ENCODE measurements at regions not wholly inside any gene's neighbourhood (a gene's known extent, or its start where the extent isn't known, plus 50 kb on each side); places are given as distances from the start of the nearest gene placed in this dataset.
"Not testable (repeated sequence)": the region's sequence is repeated elsewhere in the genome, so short reads cannot be mapped to it uniquely, and the experiment has no call there.

DNA sequence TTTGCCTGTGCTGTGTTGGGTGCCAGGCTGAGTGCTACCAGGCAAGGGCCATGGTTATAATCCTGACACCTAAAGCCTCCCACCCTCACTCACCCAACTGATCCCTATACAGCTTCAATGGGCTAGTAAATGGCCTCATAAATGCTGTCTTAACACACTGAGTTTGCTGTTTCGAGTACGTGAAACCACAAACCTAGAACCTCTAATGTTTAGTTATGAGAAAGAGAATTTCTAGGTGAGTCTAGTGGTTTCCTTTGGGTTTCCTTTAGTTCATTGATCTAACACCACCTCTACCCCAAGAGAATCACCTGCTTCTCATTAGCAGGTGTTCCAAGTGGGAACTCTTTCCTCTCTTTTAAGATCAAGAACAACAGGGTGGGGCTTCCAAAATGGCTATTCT is 172.0 kb downstream of the MC4R start:
- no peak for DNase-seq

DNA sequence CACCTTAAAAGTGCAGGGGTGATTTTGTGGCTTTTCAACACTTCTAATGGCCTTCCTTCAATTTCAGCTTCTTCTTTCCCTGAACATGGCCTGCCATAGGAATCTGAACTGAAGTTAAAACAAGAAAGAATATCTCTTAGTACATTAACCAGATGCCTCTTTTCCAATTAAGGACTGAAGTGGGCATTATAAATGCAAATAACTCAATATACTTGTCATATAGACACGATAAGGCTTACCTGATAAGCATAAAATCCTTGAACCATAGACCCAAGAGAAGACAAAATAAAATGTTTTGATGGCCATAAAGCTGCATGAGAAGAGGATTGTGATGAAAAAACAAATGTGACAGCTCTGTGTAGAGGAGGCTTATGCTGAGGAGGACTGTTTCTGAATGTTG is 173.1 kb downstream of the MC4R start:
- no peak for DNase-seq

DNA sequence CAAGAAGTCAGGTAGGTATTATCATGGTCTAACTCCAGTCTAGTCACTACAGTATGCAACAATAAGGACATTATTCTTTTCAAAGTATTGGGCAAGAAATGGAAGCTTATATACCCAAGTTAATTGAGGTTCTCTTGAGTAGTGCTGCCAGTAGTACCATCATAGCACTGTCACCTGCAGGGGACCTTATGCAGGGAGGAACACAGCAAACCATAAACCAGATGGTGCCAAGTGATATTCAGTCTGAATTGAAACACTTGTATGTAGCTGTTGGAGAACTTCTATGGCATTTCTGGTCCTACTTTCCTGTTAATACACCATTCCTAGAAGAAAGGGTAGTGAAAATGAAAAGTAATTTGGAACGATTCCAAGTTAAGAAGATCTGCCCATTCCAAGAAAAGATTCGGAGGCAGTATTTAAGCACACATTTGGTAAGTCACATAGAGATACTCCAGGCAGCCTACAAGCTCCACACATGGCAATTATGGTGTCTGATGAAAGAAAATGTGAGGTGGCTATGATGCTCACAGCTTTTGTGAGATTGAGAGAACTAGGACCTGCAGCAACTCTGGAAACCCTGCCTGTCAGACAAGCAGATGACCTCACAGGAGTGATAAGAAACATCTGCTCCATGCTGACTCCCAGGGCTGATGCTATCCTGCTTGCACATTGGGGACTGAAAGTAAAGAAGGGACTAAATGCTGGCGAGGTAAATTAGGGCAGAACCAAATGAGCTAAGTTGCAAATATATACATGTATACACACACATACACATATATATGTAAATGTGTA is 174.7 kb downstream of the MC4R start:
- no peak for DNase-seq

DNA sequence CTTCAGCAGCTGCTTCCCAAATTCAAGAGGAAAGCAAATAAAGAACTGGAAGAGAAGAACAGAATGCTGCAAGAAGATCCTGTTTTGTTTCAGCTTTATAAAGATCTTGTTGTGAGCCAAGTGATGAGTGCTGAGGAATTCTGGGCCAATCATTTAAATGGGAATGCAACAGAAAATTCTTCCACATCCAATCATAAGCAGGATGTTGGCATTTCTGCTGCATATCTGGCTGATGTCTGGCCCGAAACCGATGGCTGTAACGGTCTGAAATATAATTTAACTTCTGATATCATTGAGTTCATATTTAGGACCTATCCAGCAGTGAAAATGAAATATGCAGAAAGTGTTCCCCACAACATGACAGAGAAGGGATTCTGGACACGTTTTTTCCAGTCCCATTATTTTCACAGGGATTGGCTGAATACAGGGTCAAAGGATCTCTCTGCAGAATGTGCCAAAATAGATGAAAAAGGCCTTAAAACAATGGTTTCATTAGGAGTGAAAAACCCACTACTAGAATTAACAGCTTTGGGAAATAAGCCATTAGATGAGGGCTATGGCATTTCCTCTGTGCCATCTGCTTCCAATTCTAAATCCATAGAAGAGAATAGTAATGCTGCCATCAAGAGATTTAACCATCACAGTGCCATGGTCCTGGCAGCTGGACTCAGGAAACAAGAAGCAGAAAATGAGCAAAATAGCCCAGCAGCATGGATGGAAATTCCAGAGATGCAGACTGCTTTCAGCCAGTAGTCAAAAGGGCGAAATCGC is 175.6 kb downstream of the MC4R start:
- no peak for DNase-seq

DNA sequence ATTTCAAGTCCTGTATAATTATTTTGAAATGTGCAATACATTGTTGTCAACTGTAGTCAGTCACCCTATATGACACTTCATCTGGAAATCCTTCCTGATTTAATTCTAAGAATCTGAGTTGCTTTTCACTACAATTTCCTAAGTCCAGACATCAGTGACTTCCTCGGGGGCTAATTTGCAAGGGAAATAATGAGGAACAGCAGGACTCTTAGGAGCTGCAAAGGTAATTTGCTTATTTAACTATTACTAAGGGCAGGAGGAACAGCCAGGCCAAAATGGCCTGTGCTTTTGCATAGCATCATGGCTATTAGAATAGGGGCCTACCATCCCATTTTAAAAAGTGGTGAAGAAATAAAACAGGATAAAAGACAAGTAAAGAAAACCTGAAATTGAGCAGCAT is 178.8 kb downstream of the MC4R start:
- no peak for DNase-seq

DNA sequence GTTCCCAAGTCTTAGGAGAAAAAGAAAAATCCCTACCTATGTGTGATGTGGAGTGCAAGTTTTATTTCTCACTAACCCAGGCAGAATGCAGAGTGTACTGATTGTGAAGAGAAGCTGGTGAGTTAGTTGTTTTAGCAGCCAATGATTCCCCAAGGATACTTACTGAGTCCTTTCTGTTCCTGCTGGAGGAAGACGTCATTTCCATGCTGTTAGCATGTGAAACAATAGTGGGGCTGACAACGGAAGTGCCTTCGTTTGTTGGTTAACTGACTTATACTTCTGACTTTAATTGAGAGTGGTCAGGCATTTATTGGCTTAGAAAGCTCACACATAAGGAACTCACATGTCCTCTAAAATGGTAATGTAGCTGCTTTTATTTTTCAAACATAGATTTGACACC is 180.6 kb downstream of the MC4R start:
- DNase-seq = no peak

DNA sequence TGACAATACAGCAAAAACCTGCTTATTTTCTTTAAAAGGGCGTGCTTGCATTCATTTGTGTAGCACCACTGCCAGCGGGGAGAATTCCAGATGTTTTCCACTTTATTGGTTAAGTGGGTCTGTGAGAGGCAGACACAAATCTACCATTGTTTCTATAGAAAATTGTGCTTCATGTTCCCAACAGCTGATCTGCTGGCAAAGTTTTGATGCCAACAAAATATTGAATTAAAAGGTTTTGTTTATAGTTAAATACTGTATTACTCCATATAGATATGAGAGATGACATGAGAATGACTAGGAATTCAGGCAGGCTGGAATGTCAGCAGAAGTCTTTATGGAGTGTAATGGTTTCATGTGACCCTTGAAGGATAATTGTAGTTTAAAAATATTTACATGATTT is 182.7 kb downstream of the MC4R start:
- DNase-seq = no peak

DNA sequence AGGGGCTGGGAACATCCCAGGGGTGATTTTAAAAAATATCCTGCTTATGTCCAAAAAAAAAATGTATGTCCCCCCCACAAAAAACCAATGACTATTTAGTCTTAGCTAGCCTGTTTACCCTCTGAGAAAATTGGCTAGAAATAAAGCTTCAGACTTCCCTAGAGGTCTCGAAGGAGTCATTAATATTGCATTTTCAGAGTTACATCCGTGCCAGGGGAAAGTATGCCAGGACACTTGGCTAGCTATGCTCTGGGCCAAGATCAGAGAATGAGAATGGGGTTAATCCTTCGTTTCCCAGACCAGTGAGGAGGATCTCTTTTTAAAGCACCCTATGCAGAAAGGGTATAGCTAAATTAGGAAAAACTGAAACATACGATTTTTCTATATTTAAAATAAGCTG is 183.6 kb downstream of the MC4R start:
- DNase-seq = peak; percentile 29

DNA sequence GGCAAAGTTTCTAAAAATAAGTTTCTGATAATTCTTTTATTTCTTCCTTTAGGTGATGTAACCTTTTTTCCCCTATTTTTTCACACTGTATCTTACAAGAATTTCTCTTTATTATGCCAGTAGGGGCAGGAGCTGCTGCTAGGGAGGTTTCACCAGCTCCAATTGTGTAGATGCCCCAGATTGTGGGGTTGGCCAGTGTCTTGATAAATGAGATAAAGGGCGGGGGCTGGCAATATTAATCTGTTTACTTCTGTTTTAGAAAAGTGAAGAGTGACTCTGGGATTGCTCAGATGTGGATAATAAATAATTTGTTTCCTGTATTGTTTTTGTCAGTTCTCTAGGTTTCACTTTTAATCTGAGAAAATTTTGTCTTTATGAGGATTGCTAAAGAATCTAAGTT is 190.4 kb downstream of the MC4R start:
- DNase-seq = no peak

DNA sequence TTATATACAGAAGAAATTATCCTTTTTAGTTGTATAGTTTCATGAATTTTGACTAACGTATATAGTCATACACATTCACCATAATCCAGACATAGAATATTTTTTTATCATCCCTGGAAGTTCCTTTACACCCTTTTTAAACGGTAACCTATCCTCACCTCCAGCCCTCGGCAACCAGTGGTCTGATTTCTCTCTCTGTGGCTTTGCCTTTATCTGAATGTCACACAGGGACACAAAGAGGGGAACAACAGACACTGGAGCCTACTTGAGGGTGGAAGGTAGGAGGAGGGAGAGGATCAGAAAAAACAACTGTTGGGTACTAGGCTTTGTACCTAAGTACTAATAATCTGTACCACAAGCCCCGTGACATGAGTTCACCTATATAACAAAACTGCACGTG is 191.9 kb downstream of the MC4R start:
- no peak for DNase-seq

DNA sequence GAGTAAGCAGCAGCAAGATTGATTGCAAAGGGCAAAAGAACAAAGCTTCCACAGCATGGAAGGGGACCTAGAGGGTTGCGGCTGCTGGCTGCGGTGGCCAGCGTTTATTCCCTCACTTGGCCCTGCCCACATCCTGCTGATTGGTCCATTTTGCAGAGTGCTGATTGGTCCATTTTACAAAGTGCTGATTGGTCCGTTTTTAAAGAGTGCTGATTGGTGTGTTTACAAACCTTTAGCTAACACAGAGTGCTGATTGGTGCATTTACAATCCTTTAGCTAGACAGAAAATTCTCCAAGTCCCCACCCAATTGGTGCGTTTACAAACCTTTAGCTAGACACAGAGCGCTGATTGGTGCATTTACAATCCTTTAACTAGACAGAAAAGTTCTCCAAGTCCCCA is 194.4 kb downstream of the MC4R start:
- not testable (repeated sequence) for DNase-seq

DNA sequence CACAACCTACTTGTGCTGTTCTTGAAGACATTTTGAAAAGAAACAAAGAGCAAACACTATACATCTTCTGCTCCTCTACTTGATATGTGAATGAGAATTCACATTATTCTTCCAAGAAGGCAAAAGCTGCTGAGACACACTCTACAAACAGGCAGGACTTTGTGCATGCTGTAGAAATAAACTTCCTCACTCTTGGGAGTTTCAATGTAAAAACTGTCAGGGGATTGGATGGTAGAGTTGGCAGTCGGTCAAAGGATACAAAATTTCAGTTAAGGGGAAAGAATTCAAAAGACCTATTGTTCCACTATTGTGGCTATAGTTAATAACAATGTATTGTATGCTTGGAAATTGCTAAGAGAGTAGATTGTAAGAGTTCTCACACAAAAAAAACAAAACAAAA is 196.3 kb downstream of the MC4R start:
- no peak for DNase-seq

DNA sequence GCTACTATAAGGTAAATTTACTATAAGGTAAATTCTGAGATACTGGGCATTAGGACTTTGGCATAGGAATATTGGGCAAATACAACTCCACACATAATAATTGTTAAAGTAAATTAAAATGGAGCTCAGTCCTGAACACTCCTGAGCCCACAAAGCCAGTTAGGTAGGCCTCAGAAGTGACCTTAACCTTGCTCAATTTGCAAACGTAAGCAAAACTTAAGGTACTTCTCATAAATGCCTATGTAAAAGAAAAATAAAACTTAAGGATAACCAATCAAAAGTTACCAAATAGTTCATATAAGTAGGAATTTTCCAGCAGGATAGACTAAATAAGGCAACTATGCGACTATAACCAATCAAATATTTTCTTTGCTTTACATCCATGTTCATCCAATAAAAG is 197.7 kb downstream of the MC4R start:
- DNase-seq = no peak

DNA sequence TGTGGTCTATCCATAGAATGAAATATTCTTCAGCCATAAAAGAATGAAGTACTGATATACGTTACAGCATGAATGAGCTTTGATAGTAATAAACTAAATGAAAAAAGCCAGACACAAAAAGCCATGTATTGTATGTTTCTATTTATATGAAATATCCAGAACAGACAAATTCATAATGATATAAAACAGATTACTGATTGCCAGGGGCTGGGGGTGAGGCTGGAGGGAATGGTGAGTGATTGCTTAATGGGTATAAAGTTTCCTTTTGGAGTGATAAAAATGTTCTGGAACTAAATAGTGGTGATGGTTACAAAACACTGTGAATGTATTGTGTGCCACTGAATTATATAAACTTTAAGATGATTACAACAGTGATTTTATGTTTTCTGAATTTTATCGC is 200.5 kb downstream of the MC4R start:
- DNase-seq = no peak

DNA sequence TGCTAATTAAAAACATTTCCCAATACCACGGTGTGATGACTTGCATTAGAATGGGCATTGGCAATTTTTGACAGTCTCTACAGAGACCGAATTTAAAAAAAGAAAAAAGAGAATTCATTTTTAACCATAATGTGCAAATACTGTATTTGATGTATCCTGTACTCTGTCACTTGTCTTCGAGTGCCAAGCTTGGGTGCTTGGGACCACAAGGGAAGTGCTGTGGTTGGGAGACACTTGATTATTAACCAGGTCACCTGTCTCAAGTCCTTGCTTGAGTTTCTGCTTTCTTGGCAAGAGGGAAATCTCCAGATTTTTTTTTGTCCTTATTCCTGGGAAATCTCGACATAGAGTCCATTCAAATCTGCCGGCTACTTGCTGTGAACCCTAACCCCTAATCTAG is 209.0 kb downstream of the MC4R start:
- DNase-seq = no peak

DNA sequence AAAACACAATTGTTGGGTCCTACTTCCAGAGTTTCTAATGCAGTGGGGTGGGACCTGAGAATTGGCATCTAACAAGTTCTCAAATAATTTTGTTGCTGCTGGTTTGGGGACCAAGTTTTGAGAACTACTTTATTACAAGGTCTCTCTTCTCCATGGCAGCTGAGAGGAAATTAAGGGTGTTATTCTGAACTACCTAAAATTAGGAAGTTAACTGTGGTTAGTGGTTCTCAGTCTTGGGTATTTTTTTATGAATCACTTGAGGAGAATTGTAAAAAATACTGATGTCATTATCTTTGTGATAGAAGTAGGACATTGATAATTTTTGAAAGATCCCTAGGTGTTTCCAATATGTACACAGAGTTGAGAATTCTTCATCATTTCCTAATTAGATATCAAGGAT is 210.2 kb downstream of the MC4R start:
- no peak for DNase-seq

DNA sequence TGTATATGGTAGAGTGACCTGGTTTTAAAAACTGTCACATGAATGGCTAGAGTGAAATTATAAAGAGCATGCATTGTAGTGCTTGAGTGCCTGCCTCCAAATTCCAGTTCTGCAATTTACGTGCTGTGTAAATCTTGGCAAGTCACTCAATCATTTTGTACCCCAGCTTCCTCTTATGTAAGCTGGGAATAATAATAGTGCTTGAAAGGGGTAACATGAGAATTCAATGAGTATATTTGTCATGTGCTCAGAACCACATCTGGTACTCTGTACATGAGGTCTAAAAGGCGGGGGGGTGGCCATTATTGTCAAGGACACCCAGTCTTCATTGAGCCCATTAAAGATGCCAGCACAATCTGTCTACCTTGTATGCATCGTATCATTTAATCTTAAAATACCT is 214.8 kb downstream of the MC4R start:
- DNase-seq = peak; percentile 61

DNA sequence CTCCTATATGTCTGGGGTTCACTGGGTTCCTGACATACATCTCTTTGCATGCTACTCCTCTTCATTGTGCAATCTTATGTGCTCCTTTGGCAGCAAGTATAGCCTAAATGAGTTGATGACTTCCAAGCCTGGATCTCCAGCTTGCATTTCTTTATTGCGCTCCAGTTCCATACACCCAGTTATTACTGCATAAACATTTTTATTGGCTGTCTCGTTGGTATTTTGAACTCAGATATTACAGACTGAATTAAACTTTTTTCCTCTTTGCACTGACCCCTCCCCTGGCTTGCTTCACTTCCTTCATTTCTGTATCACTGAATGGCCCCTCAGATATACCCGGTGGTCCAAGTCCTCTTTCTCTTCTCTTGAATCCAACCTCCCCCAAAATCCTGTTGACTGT is 219.2 kb downstream of the MC4R start:
- no peak for DNase-seq

DNA sequence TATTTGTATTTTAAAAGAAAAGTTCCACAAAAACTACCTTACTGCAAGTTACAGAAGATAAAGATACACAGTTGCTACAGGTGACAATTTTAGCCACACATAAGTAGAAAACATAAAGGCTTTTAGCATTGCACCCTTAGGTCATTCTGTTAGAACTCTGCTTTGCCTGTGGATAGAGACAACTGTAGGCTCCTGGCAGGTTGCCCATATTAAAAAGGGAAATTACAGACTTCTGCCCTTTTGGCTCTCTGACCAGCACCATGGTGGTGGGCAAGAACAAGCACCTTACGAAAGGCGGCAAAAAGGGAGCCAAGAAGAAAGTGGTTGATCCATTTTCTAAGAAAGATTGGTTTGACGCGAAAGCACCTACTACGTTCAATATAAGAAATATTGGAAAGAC is 223.3 kb downstream of the MC4R start:
- DNase-seq = no peak

DNA sequence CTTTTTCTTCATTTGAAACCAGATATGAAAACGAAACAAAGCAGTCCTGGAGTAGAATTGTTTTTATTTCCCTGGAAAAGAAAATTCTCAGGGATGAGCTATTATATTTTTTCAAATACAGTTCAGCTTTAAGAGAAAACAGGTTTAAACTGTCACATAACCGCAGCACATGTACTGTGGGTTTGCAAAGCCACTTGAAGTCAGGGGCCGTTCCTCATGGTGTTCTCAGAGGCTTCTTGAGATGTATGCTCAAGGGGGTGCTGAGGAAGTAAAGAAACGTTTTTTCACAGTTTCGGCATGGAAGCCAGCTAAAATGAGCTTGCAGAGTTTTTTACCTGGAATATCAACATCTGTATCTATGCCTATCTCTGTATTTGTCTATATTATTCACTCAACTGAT is 225.3 kb downstream of the MC4R start:
- DNase-seq = no peak

DNA sequence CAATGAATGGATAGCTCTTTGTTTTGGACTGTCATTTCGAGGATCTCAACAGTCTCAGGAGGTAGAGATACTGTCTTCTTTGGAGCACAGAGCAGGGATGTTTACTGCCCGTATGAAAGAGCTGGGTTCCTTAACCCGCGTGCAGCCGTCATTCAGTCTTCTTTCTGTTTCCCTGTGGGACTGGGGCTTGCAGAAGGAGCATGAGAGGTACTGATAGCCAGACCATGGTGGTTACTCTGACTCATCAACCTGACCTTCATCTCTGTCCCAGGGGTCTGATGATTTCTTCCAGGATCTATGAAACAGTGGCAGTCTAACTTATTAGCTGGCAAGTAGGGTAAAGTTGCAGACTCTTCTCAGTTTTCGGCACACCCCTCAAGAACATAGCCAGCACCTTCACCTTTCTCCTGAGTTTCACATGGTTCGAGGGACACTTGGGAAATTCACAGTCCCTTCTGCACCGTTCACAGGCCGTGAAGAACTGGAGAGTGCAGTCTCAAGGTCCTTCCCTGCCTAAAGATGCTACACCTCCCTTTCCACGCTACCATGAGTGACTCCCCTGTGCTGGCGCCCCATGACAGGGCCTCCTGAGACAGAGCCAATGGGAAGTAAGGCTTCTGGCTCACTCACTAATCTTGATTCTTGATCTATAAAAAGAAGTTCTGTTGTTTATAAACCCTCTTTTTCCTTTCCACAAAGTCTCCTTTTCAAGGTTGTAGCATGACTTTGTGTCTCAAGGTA is 226.2 kb downstream of the MC4R start:
- DNase-seq = no peak

DNA sequence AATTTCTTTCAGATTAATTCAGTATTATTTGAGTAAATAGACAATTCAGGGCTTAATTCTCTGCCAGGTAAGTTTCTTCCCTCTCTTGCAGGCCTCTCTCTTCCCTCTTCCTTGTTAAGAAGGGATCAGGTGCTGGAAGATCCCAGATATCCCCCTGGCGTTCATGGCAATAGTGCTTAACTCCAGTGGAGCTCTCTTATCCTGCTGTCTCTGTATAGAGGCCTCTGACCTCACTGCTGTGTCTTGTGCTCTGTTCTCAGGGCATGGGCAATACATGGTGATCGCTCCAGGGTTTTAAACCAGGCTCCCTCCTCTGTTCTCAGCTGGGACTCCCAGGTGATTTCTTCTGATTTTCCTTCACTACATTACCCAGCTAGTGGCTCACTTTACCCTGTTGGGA is 226.8 kb downstream of the MC4R start:
- no peak for DNase-seq

DNA sequence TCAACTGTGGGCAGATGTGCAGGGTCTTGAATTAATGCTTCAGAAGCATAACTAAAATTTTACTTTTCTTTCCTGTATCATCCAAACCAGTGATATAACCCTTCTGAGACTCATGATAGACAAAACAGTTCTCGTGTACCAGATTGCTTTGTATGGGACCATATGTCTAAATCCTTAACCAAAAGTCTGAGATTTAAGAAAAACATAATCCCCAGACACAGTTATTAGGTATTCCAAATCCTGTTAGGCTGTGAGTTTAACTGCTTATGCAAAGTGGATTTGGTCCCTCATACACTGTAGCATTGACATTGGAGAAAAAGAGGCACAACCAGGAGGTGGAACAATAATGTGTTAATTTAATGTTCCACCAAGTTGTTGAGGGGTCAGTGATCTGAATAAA is 235.0 kb downstream of the PMAIP1 start:
- DNase-seq = no peak

DNA sequence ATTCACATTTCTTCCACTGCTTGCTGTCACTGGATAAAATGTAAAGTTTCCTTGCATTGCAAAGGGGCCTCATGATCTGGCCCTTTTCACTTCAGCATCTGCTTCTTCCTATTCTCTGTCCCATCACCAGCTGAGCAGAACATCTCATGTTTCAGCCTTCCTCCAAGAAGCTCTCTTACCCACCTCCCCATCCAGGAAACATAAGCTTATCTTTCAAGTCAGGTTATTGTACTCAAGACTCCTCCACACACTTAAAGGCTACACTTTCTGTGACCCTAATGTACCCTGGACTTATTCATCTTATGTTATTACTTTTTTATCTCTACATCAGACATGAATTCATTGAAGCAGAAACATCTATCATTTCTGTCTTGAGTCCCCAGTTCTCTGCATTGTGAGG is 230.5 kb downstream of the PMAIP1 start:
- no peak for DNase-seq
